Tibial artery (tissue), 4 donors: ENCODE measurements at regions not wholly inside any gene's neighbourhood (a gene's known extent, or its start where the extent isn't known, plus 50 kb on each side); places are given as distances from the start of the nearest gene placed in this dataset.

Experiments used
- DNase-seq, 2 donors: peaks; one replicate each; pipeline ENCODE4 v3.0.0-alpha.2; 2019
- H3K27ac ChIP-seq, 2 donors: fragments of 200-600 bp; sonication (generic) in 1 of 2; 1 replicate in 1 of 2; 2 replicates in 1 of 2; pipeline ENCODE4 v1.5.1; 2018 to 2019; ENCODE audit warnings: mild to moderate bottlenecking in 1 of 2
- H3K27me3 ChIP-seq, 2 donors: fragments of 200-600 bp; sonication (generic) in 1 of 2; one replicate each; pipeline versions ENCODE4 v1.5.1 to v1.6.0; 2016 to 2019
- H3K36me3 ChIP-seq, 3 donors: fragments of 200-600 bp; sonication (generic) in 2 of 3; one replicate each; pipeline ENCODE4 v1.5.1; 2016 to 2019; ENCODE audit warnings: mild to moderate bottlenecking in 2 of 3
- H3K4me1 ChIP-seq, 4 donors: fragments of 200-600 bp; sonication (generic) in 2 of 4; 1 replicate in 3 of 4; 2 replicates in 1 of 4; pipeline ENCODE4 v1.5.1; 2016 to 2019
- H3K4me3 ChIP-seq, 2 donors: fragments of 200-600 bp; sonication (generic) in 1 of 2; 1 replicate in 1 of 2; 2 replicates in 1 of 2; pipeline ENCODE4 v1.5.1; 2018 to 2019; ENCODE audit warnings: mild to moderate bottlenecking in 2 of 2
- H3K9me3 ChIP-seq, 3 donors: fragments of 200-600 bp; sonication (generic) in 1 of 3; one replicate each; pipeline ENCODE4 v1.5.1; 2016 to 2019
- CTCF ChIP-seq, 2 experiments: fragments of 200-600 bp in 1 of 2; fragments of 450-650 bp in 1 of 2; IDR thresholded peaks; one replicate each; pipeline ENCODE4 v1.5.1; 2017 to 2019; ENCODE audit warnings: antibody characterized with exemption in 2 of 2, mild to moderate bottlenecking in 1 of 2, moderate library complexity in 1 of 2
- intact Hi-C: fragments of 100-400 bp; cut with DNase I; formaldehyde crosslinking; loops from one replicate; pipeline ENCODE4 v1.15.0; 2023; ENCODE audit warnings: low total_unique reads

GRCh38 chr3:168289471-168290008 lies 193.8 kb upstream of the GOLIM4 start:
- H3K36me3 ChIP-seq = no peaks in the 10 kb centered on the region
- no peak for TF ChIP-seq CTCF (IDR thresholded peaks at IDR 0.05)
- intact Hi-C loops = no loop called here
- no peak for DNase-seq
- H3K27ac ChIP-seq = no peak overlapping the region
- no peaks in the 10 kb centered on the region for H3K4me1 ChIP-seq
- H3K4me3 ChIP-seq = no peak overlapping the region
- no peaks in the 10 kb centered on the region for H3K27me3 ChIP-seq
- H3K9me3 ChIP-seq = no peaks in the 10 kb centered on the region

- H3K27me3 ChIP-seq = no peaks in the 10 kb centered on the region
- TF ChIP-seq CTCF (IDR thresholded peaks at IDR 0.05) = no peak
- no peak for DNase-seq
- H3K4me1 ChIP-seq = no peaks in the 10 kb centered on the region
- H3K36me3 ChIP-seq = no peaks in the 10 kb centered on the region
- no peaks in the 10 kb centered on the region for H3K9me3 ChIP-seq
- no peak overlapping the region for H3K4me3 ChIP-seq
- no peak overlapping the region for H3K27ac ChIP-seq
- intact Hi-C loops = no loop called here
These were observed 193.0 kb upstream of the GOLIM4 start for GRCh38 chr3:168288511-168289401.

- Histone ChIP-seq H3K9me3 (no peaks in the 10 kb centered on the region), H3K27ac (no peak overlapping the region), H3K4me1 (no peaks in the 10 kb centered on the region), H3K36me3 (no peaks in the 10 kb centered on the region), H3K4me3 (no peak overlapping the region), H3K27me3 (no peaks in the 10 kb centered on the region)
- intact Hi-C loops = no loop called here
- no peak for TF ChIP-seq CTCF (IDR thresholded peaks at IDR 0.05)
- no peak for DNase-seq
These were observed 189.8 kb upstream of the GOLIM4 start for GRCh38 chr3:168285506-168285905.

- H3K9me3 ChIP-seq = no peaks in the 10 kb centered on the region
- TF ChIP-seq CTCF (IDR thresholded peaks at IDR 0.05) = no peak
- no peaks in the 10 kb centered on the region for H3K27me3 ChIP-seq
- no peaks in the 10 kb centered on the region for H3K36me3 ChIP-seq
- intact Hi-C loops = no loop called here
- no peak overlapping the region for H3K4me3 ChIP-seq
- H3K4me1 ChIP-seq = no peaks in the 10 kb centered on the region
- H3K27ac ChIP-seq = no peak overlapping the region
- no peak for DNase-seq
These were observed 189.0 kb upstream of the GOLIM4 start for GRCh38 chr3:168284728-168285127.

GRCh38 chr3:168275662-168276061 lies 179.9 kb upstream of the GOLIM4 start:
- intact Hi-C loops = no loop called here
- no peaks in the 10 kb centered on the region for H3K4me1 ChIP-seq
- no peak overlapping the region for H3K4me3 ChIP-seq
- no peak overlapping the region for H3K27ac ChIP-seq
- DNase-seq = no peak
- TF ChIP-seq CTCF (IDR thresholded peaks at IDR 0.05) = no peak
- H3K27me3 ChIP-seq = no peaks in the 10 kb centered on the region
- H3K36me3 ChIP-seq = no peaks in the 10 kb centered on the region
- no peaks in the 10 kb centered on the region for H3K9me3 ChIP-seq
